Fibroblast of skin of right quadriceps (primary cell): ENCODE measurements at regions not wholly inside any gene's neighbourhood (a gene's known extent, or its start where the extent isn't known, plus 50 kb on each side); places are given as distances from the start of the nearest gene placed in this dataset.

ENCODE experiments used
- DNase-seq: peaks from one replicate; pipeline ENCODE4 v3.0.0-alpha.2; 2013

DNA sequence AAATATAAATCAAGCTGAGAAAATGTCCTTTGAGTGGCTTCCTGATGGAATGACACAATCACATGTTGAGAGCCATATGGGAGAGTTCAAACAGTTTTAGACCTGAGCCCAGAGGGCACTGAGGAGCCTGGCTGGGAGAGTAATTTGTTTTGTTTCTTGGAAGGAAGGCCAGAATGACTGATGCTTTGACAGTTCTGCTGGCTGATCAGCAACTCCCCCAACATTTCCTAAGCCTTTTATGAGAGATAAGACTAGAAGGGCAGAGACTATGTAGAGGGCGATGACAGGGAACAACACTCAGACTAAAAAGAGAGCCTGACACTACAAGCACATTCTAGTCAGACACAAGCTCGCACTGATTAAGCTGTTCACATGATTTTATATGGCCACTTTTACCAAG, 169.2 kb downstream of the COX7C start:
- DNase-seq = no peak

DNA sequence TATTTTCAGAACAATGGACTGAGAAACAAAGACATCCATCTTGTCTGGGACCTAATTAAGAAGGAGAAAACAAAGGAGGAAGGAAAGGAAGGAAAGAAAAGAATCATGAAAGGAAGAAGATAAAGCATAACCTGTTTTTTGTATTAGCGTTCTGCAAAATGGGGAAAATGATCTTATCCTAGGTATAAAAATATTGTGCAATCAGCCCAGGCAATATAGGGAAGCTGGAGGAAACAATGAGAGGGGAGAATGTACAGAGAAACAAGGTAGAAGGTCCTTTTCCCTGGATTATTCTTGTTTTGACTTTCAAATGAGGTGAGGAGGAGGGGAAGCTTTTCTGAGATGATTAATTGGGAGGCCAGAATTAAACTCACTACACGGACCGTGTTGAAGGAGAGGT, 177.9 kb downstream of the COX7C start:
- DNase-seq = no peak

DNA sequence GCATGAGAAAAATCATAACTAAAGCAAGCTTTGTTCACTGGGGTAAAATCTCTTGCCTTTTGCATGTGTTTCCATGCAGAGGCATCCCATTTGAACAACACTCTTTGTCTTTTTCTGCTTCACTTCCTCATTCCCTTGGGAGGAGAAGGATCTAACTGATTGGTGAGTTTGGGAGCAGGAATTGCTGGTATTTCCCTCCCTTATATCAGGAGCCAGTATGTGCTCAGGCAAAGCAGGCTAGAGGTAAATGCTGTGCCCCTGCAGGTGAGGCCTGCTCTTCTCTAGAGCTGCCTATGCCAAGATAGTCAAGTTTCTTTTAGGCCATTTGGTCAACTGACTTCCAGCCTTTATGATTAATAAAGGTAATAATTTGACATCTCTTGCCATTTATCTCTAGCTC, 179.9 kb downstream of the COX7C start:
- DNase-seq = no peak

DNA sequence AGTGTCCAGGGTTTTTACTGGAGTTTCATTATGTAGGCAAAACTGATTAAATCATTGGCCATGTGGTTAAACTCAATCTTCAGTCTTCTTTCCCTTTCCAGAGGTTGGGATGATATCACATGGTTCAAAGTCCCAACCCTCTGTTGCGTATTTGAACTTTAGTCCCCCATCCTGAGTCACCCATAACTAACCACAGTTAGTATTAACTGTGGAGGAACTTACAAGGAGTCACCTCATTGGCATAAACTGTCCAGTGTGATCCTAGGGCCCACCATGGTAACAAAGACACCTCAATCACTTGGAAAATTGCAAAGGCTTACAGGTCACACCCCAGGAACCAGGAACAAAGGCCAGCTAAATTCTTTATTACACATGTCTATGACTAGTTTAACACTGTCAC, 188.5 kb downstream of the COX7C start:
- no peak for DNase-seq

DNA sequence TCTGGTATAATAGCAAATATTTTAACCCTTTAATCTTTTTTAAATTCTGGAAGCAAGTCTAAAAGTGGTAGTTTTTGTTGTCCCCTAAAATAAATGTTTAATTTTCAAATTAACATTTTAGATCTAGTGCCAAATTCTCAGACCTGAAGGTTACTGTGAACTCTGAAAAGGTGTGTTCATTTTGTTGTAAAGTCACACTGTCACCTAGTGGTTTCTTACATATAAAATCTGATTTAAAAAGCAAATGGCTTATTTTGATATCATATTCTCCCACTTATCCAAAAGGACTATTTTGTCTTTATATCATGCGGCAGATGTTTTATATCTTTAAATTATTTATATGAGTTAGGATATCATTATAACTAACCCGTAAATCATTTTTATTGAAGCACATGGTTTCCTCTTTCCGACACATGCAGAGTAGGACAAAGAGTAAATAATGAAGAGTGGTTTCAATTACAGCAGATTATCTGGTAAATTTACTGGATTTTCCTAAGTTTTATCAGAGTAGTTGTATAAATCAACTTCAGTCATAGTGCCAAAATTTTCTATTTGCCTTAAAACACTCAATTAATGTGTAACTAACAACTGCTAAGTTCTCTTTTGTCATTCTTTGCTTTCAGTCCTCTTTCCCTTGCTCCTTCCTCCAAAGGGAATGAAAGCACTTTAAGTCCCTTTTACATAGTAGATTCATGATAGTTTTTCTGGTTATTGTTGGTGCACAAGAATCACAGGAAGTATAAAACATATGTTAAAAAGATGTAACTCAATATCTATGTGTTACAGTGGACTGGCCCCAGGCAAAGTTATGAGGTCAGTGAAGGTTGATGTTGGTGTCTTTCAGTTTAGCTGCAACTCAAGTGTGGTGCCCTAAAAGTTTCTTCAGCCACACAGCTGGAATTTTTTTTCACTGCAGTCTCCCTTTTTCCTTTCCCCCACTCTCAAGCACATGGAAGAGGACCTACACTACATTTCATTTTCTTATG, 189.6 kb downstream of the COX7C start:
- no peak for DNase-seq

- no peak for DNase-seq
Measured at GRCh38 chr5:86814315-86814714, 196.6 kb downstream of the COX7C start.

GRCh38 chr5:86814907-86815306, 197.2 kb downstream of the COX7C start:
- no peak for DNase-seq

GRCh38 chr5:86824637-86825036, 206.9 kb downstream of the COX7C start:
- DNase-seq = no peak

GRCh38 chr5:86831128-86831527, 213.4 kb downstream of the COX7C start:
- no peak for DNase-seq

DNA sequence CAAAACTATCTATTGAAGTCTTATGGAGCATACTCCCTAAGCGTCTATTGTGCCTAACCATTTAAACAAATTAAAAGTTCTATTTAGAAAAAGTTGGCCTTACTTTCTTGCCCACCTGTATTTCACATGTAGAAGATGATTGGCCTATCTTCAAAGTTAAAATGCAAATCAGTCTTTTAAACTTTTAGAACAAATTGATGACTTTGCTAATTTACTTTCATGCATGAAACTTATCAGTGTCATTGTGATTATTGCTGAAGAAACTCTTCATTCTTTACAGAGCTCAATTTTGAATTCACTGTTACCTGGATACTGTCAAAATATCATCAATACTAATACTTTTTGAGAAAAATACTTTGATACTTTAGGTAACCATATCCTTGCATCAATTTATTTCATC, 216.1 kb downstream of the COX7C start:
- DNase-seq = no peak

- DNase-seq = peak; percentile 4
Measured at GRCh38 chr5:86837610-86838009, 219.9 kb downstream of the COX7C start.

DNA sequence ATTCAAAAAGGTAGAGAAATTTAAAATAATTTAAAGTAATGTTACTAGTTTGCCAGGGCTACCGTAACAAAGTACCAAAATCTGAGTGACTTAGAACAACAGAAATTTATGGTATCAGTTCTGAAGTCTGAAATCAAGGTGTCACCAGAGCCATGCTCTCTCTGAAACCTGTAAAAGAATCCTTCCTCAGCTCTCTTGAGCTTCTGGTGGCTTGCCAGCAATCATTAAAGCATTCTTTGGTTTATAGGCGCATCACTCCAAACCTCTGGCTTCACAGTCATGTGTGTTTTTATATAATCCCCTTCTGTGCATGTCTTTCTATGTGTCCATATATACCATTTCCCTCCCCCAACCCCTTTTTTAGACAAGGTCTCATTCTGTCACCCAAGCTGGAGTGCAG, 220.3 kb downstream of the COX7C start:
- DNase-seq = no peak

DNA sequence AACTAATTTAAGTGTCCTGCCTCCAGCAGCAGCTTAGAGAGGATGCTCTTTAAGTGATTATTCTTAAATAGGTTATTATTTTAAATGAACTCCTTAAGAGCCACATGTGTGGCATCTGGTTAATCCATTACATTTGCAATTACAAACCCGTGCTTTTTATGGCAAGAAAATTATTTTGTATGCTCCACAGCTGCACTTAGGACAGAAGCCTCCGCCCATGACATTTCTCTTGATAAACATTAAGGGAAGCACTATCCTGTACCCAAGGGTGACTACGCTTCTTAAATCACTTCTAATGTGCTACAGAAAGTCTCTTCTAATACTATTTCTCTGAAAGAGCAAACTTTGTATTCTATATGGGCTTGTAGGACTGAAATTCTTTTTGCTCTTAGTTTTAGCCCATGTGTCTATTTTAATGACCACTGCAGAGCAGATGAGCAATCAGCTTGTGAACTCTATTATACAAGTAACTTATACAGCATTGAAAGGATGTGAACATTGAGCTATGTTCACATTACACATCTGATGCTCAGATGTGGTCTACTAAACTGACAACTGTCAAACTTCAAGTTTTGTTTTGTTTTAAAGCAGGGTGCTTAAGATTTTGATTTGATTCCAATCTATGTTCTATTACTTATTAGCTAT, 223.4 kb downstream of the COX7C start:
- no peak for DNase-seq

GRCh38 chr5:86858442-86858841, 240.7 kb downstream of the COX7C start:
- no peak for DNase-seq

- no peak for DNase-seq
Measured at GRCh38 chr5:86861512-86861911, 243.8 kb downstream of the COX7C start.

DNA sequence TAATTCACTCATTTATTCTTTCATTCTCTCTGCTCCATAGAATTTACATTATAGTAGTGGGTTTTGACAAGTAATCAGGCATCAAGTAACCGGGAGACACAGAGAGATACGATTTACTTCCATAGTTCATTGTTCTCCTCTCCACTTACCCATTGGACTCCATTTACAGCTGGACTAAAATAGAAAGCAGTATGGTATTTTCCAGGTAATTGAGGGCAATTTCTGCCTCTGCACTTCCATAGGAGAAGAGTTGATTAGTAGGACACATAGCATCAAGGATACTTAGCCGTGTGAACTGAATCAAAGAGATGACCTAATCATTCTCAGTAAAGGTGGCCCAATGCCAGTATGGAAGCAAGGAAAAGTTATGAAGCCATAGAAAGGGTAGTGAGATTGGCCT, 244.4 kb downstream of the COX7C start:
- no peak for DNase-seq

- no peak for DNase-seq
Measured at GRCh38 chr5:86864051-86864450, 246.3 kb downstream of the COX7C start.

- DNase-seq = no peak
Measured at GRCh38 chr5:86865256-86865785, 247.6 kb downstream of the COX7C start.

DNA sequence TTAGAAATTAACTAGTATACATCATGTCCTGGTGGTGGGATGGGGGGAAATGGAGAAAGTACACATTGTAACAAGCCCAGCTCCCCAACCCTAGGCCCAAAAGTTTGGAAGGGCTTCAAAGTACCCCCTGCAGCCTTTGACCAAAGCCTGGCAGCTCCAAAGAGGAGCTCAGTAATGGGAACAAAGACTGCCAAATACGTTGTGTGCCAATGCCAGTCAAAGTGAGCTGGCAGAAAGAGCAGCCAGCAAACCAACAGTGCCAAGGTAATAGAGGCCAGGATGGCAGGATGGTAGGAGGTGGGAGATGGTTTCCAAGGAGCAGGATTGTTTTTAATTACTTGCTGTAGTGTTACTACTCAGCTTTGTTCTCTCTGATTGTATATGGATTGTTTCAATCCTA, 248.3 kb downstream of the COX7C start:
- DNase-seq = no peak

GRCh38 chr5:86869268-86869667, 251.5 kb downstream of the COX7C start:
- DNase-seq = no peak

GRCh38 chr5:86875539-86875938, 257.8 kb downstream of the COX7C start:
- DNase-seq = no peak

GRCh38 chr5:86878250-86878649, 260.5 kb downstream of the COX7C start:
- DNase-seq = peak; percentile 1

GRCh38 chr5:86879086-86879485, 261.3 kb downstream of the COX7C start:
- DNase-seq = no peak

- no peak for DNase-seq
Measured at GRCh38 chr5:86880344-86880743, 262.6 kb downstream of the COX7C start.
